GM21360 (cell line): ENCODE measurements at regions not wholly inside any gene's neighbourhood (a gene's known extent, or its start where the extent isn't known, plus 50 kb on each side); places are given as distances from the start of the nearest gene placed in this dataset.

ENCODE experiments used
- ATAC-seq: cut with Tn5 transposase; IDR thresholded peaks from one replicate; pipeline ENCODE4 v1.9.1; 2021; ENCODE audit warnings: mild to moderate bottlenecking, moderate library complexity; ENCODE audit not compliant: unreplicated experiment

GRCh38 chr1:219676012-219676765 is 63.3 kb upstream of the ZC3H11B start:
- no peak for ATAC-seq

DNA sequence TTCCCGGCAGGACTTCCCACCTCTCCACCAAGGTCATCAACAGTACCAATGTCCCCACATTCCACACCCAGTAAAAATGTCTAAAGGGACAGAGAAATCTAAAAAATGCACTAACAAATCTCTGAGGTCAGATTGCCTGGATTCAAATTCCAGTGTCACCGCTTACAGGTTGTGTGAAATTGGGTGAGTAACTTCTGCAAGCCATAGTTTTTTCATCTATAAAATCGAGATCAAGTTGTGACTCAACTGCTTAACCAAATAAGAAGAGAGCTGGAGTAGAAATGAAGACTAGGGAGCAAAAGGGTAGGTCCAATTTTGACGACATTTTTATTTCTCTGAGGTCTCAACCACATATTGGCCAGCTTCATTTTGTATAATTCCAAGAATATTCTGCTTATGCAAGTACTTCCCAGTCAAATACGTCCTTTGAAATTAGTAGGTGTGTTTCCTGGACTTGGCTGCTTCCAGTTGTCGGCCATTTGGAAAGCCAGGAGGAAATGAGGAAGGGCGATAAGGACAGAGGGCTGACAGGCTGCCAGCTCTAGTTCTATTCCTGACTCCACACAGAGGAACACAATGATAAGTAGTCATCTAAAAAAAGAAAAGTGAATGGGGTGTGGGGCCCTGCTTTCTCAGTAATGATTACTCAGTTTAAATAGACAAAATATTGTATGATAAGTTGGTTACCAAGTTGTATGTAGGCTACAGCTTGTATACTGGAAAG is 57.7 kb upstream of the ZC3H11B start:
- ATAC-seq = no peak

DNA sequence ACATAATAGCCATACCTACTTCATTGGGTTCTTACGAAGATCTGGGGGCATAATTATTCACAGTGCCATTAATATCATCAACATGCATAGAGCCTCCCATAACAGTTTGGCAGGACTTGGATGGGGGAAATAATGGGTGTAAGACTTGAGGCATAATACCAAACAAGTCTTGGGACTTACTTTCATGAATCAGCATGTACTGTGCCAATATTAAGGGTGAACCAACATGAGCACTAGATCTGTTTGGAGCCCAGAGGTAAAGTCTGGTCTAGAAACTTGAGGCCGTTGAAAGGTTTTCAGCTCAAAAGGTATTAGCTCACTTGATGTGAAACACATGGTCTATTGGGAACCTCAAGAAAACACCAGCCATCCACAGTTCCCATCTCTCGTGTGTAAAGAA is 56.7 kb upstream of the ZC3H11B start:
- no peak for ATAC-seq

- no peak for ATAC-seq
Observed at GRCh38 chr1:219669042-219669441, 56.1 kb upstream of the ZC3H11B start.

- no peak for ATAC-seq
Observed at GRCh38 chr1:219668446-219668845, 55.5 kb upstream of the ZC3H11B start.

- ATAC-seq = no peak
Observed at GRCh38 chr1:219666242-219666641, 53.3 kb upstream of the ZC3H11B start.

- ATAC-seq = no peak
Observed at GRCh38 chr1:219665089-219665488, 52.2 kb upstream of the ZC3H11B start.

DNA sequence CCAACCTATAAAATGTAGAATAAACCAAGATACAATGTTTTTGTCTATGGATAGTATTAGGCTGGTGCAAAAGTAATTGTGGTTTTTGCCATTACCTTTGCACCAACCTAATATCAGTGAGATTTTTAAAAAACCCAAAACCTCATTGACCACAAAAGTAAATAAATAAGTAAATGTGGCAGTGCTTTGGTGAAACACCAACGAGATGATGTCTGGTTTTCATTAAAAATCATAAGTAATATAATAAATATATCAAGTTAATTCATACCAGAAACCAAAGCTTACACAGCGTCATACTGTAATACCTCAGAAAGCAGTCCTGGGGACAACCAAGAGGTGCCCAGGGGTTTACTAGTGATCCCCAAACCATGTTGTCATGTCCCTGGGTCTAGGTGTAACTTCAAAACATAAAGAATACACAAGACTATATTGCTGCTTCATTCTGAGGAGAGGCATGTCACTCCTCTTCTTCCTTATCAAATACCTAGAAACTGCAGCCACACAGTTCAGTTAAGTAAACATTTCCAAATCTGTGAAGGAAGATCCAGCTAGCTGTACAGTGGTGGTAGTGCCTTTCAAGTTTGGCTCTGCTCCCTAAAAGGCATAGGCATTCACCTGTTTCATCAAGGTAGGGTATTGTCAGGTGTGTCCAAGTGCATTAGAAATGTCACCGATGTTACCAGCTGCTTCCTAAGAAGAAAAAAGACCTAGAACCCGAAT is 51.6 kb upstream of the ZC3H11B start:
- ATAC-seq = no peak
